ENCODE measurements at regions not wholly inside any gene's neighbourhood (a gene's known extent, or its start where the extent isn't known, plus 50 kb on each side); places are given as distances from the start of the nearest gene placed in this dataset.

GRCh38 chr15:29910068-29910467 lies 87.8 kb upstream of the TJP1 start:
- H3K79me2 ChIP-seq: no peaks in the 10 kb centered on the region
- H3K27ac ChIP-seq: no peak overlapping the region
- H2AFZ ChIP-seq: no peak overlapping the region
- no peak overlapping the region for H3K4me2 ChIP-seq (ENCODE audit: low read length)
- H3K36me3 ChIP-seq (ENCODE audit: control insufficient read depth, insufficient read depth, low read length): no peaks in the 10 kb centered on the region
- no peaks in the 10 kb centered on the region for H3K9me3 ChIP-seq (ENCODE audit: control insufficient read depth, low read length)
- no peaks in the 10 kb centered on the region for H3K27me3 ChIP-seq (ENCODE audit: control insufficient read depth, insufficient read depth, low read length)
- no peak for TF ChIP-seq CTCF (IDR thresholded peaks at IDR 0.05)
- no peak overlapping the region for H3K9ac ChIP-seq
- H3K4me3 ChIP-seq (ENCODE audit: low read depth, low read length): no peak overlapping the region
- H3K4me1 ChIP-seq: no peaks in the 10 kb centered on the region

GRCh38 chr15:29904757-29905417 lies 82.6 kb upstream of the TJP1 start:
- Histone ChIP-seq H3K9me3 (ENCODE audit: control insufficient read depth, low read length) (no peaks in the 10 kb centered on the region), H3K36me3 (ENCODE audit: control insufficient read depth, insufficient read depth, low read length) (no peaks in the 10 kb centered on the region), H3K4me2 (ENCODE audit: low read length) (no peak overlapping the region), H3K27me3 (ENCODE audit: control insufficient read depth, insufficient read depth, low read length) (no peaks in the 10 kb centered on the region), H3K4me1 (no peaks in the 10 kb centered on the region), H3K9ac (no peak overlapping the region), H3K27ac (no peak overlapping the region), H3K4me3 (ENCODE audit: low read depth, low read length) (no peak overlapping the region), H3K79me2 (no peaks in the 10 kb centered on the region), H2AFZ (no peak overlapping the region)
- TF ChIP-seq CTCF (IDR thresholded peaks at IDR 0.05): no peak

- no peaks in the 10 kb centered on the region for H3K9me3 ChIP-seq (ENCODE audit: control insufficient read depth, low read length)
- H3K36me3 ChIP-seq (ENCODE audit: control insufficient read depth, insufficient read depth, low read length): no peaks in the 10 kb centered on the region
- no peak overlapping the region for H3K4me3 ChIP-seq (ENCODE audit: low read depth, low read length)
- no peaks in the 10 kb centered on the region for H3K4me1 ChIP-seq
- no peak overlapping the region for H2AFZ ChIP-seq
- no peak overlapping the region for H3K27ac ChIP-seq
- H3K9ac ChIP-seq: no peak overlapping the region
- H3K27me3 ChIP-seq (ENCODE audit: control insufficient read depth, insufficient read depth, low read length): no peaks in the 10 kb centered on the region
- H3K4me2 ChIP-seq (ENCODE audit: low read length): no peak overlapping the region
- TF ChIP-seq CTCF (IDR thresholded peaks at IDR 0.05): no peak
- no peaks in the 10 kb centered on the region for H3K79me2 ChIP-seq
Observed at GRCh38 chr15:29903785-29904464, 81.7 kb upstream of the TJP1 start.

GRCh38 chr15:29903028-29903427 lies 80.8 kb upstream of the TJP1 start:
- no peaks in the 10 kb centered on the region for H3K4me1 ChIP-seq
- H2AFZ ChIP-seq: no peak overlapping the region
- no peak overlapping the region for H3K9ac ChIP-seq
- H3K4me3 ChIP-seq (ENCODE audit: low read depth, low read length): no peak overlapping the region
- H3K27me3 ChIP-seq (ENCODE audit: control insufficient read depth, insufficient read depth, low read length): no peaks in the 10 kb centered on the region
- no peak overlapping the region for H3K27ac ChIP-seq
- no peaks in the 10 kb centered on the region for H3K36me3 ChIP-seq (ENCODE audit: control insufficient read depth, insufficient read depth, low read length)
- TF ChIP-seq CTCF (IDR thresholded peaks at IDR 0.05): no peak
- H3K79me2 ChIP-seq: no peaks in the 10 kb centered on the region
- H3K9me3 ChIP-seq (ENCODE audit: control insufficient read depth, low read length): no peaks in the 10 kb centered on the region
- H3K4me2 ChIP-seq (ENCODE audit: low read length): no peak overlapping the region

Measured in parathyroid adenoma (tissue), 2 donors.